ENCODE measurements at regions not wholly inside any gene's neighbourhood (a gene's known extent, or its start where the extent isn't known, plus 50 kb on each side); places are given as distances from the start of the nearest gene placed in this dataset.

DNA sequence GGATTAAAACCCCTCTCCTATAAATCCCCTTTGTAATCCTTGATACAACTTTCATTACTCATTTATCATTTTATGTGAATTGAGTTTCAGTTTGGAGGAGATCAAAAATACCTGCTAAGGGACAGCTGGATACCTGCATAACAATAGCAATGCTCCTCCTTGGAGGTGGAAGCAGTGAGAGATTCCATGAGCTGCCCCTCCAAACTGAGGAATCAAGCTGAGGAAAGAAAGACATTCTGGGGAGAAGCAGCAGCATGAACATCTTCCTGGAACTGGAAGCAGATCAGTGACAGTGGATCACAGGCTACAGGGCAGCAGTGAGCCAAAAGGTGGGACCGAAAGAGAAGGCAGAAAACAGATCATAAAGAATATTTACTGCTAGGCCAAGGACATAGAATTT is 199.8 kb upstream of the CNKSR2 start:
- DNase-seq (ENCODE audit: low spot score in 2 of 2, unreplicated experiment in 2 of 2): no peak
- no peak overlapping the region for H3K4me3 Mint-ChIP-seq
- H3K9me3 Mint-ChIP-seq: no peaks in the 10 kb centered on the region
- H3K36me3 Mint-ChIP-seq: no peaks in the 10 kb centered on the region
- no peak overlapping the region for H3K27ac Mint-ChIP-seq
- TF ChIP-seq, protein P1, sequence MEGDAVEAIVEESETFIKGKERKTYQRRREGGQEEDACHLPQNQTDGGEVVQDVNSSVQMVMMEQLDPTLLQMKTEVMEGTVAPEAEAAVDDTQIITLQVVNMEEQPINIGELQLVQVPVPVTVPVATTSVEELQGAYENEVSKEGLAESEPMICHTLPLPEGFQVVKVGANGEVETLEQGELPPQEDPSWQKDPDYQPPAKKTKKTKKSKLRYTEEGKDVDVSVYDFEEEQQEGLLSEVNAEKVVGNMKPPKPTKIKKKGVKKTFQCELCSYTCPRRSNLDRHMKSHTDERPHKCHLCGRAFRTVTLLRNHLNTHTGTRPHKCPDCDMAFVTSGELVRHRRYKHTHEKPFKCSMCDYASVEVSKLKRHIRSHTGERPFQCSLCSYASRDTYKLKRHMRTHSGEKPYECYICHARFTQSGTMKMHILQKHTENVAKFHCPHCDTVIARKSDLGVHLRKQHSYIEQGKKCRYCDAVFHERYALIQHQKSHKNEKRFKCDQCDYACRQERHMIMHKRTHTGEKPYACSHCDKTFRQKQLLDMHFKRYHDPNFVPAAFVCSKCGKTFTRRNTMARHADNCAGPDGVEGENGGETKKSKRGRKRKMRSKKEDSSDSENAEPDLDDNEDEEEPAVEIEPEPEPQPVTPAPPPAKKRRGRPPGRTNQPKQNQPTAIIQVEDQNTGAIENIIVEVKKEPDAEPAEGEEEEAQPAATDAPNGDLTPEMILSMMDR (IDR thresholded peaks at IDR 0.05; ENCODE audit: unreplicated experiment): no peak
- H3K27me3 Mint-ChIP-seq (ENCODE audit: low read depth): no peaks in the 10 kb centered on the region
- H3K4me1 Mint-ChIP-seq: no peaks in the 10 kb centered on the region

DNA sequence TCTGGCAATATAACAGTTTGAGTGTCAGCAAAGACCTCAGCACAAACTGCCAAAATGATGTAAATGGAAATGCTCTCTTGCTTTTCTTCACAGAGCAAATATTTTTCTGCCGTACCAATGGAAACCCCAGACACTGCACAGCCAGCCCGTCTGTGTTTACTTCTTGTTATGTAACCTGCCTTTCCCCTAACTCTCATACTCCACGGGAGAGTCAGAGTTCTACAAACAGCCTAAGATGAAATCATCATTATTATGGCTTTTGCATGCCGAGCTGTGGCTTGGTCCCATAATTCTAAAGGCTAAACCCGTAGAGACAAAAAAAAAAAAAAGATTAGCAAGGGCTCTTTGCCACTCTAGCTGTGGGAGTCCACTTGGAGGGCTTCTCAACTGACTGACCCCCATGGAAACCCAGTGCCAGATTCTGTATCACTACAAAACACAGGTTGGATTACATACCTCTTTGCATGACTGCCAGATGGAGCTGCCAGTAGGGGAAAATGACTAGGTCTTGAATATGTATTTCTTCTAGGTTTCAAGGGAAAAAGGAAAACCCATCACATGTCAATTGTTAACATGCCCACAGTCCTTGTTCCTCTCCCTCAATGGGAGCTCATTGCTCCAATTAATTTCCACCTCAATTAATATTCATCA is 197.2 kb upstream of the CNKSR2 start:
- Mint-ChIP-seq H3K4me1 (no peaks in the 10 kb centered on the region), H3K4me3 (no peak overlapping the region), H3K27ac (no peak overlapping the region), H3K9me3 (no peaks in the 10 kb centered on the region), H3K27me3 (ENCODE audit: low read depth) (no peaks in the 10 kb centered on the region), H3K36me3 (no peaks in the 10 kb centered on the region)
- DNase-seq (ENCODE audit: low spot score in 2 of 2, unreplicated experiment in 2 of 2): no peak
- TF ChIP-seq, protein P1 (IDR thresholded peaks at IDR 0.05; ENCODE audit: unreplicated experiment): no peak

DNA sequence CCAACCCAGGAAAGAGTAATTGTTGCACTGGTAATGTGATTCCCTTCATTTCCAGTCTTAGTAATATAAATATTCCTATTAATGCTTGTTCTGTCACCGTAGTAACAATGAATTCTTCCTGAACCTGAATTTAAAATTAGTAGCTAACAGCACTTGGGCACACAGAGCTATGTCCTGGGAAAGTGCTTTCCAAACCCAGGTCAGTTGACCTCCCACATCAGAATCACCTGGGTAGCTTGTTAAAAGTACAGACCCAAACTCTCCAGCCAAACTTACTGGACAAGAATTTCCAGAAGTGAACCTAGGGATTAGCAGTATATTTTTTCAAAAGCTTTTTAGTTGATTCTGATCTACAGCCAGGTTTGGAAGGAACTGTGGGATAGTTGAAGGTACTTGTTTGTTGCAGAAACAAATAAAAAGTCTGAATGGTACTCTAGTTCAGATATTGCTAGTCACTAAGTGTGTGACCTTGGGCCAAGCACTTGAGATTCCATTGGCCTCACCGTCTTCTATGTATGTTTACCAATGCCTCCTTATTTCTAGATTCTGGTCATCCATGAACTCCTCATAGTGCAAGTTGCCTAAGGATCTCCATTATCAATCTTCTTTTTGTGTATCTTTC is 192.9 kb upstream of the CNKSR2 start:
- no peaks in the 10 kb centered on the region for H3K36me3 Mint-ChIP-seq
- peaks cover 10% of the 10 kb centered on the region for H3K9me3 Mint-ChIP-seq
- no peak overlapping the region for H3K27ac Mint-ChIP-seq
- DNase-seq (ENCODE audit: low spot score in 2 of 2, unreplicated experiment in 2 of 2): no peak
- no peaks in the 10 kb centered on the region for H3K27me3 Mint-ChIP-seq (ENCODE audit: low read depth)
- TF ChIP-seq, protein P1 (IDR thresholded peaks at IDR 0.05; ENCODE audit: unreplicated experiment): no peak
- no peak overlapping the region for H3K4me3 Mint-ChIP-seq
- no peaks in the 10 kb centered on the region for H3K4me1 Mint-ChIP-seq

DNA sequence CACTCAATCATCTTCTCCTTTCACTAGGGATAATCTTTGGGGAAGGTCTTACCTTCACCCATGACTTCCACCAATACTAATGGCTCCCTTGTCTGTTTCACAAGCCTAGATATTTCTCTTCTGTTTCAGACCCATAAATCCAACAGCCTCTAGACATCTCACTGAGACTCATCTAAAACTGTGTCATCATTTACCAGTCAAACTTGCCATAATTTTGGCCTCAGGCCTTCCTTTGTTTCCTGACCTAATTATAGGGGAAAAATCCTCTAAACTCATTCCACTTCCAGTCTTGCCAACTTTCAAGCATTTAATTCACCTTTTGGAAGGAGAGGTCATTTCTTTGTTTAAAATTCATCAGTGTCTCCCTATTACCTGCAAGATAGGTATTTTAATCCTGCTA is 181.0 kb upstream of the CNKSR2 start:
- H3K36me3 Mint-ChIP-seq: no peaks in the 10 kb centered on the region
- H3K4me3 Mint-ChIP-seq: no peak overlapping the region
- peaks cover 39% of the 10 kb centered on the region for H3K9me3 Mint-ChIP-seq
- no peaks in the 10 kb centered on the region for H3K27me3 Mint-ChIP-seq (ENCODE audit: low read depth)
- no peak overlapping the region for H3K27ac Mint-ChIP-seq
- no peaks in the 10 kb centered on the region for H3K4me1 Mint-ChIP-seq
- no peak for DNase-seq (ENCODE audit: low spot score in 2 of 2, unreplicated experiment in 2 of 2)
- TF ChIP-seq, protein P1 (IDR thresholded peaks at IDR 0.05; ENCODE audit: unreplicated experiment): no peak

DNA sequence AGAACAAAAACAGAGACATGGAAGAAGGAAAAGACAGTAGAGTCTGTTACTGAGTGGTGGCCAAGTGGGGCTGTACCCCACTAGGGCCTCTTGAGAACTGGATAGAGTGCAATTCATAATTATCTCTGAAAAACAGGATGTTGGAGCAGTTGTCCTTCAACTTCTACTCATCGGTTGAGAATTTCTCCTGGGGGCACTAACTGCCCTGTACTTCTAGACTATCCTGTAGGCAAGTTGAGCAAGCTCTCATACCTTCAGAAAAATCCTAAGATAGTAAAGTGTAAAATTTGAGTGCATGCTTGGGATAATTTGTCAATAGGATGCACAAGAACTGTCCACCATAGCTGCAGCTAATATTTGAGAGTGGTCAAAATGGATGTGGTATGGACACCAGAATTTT is 179.7 kb upstream of the CNKSR2 start:
- Mint-ChIP-seq H3K36me3 (no peaks in the 10 kb centered on the region), H3K27ac (no peak overlapping the region), H3K9me3 (peaks cover 30% of the 10 kb centered on the region), H3K27me3 (ENCODE audit: low read depth) (no peaks in the 10 kb centered on the region), H3K4me1 (no peaks in the 10 kb centered on the region), H3K4me3 (no peak overlapping the region)
- no peak for DNase-seq (ENCODE audit: low spot score in 2 of 2, unreplicated experiment in 2 of 2)
- TF ChIP-seq, protein P1 (IDR thresholded peaks at IDR 0.05; ENCODE audit: unreplicated experiment): no peak
